ENCODE measurements at regions not wholly inside any gene's neighbourhood (a gene's known extent, or its start where the extent isn't known, plus 50 kb on each side); places are given as distances from the start of the nearest gene placed in this dataset.

GRCh38 chr3:112709911-112710310 is 69.0 kb upstream of the CCDC80 start:
- no peak for TF ChIP-seq POLR2A (IDR thresholded peaks at IDR 0.05)
- TF ChIP-seq CTCF (IDR thresholded peaks at IDR 0.05): no peak

All from uterus (tissue), 2 donors.